BLaER1 treated with 17β-estradiol and CSF1 and Interleukin-3, amounts not matched to agents 10 nM and 100 nM (cell line): ENCODE measurements at regions not wholly inside any gene's neighbourhood (a gene's known extent, or its start where the extent isn't known, plus 50 kb on each side); places are given as distances from the start of the nearest gene placed in this dataset.

Experiments used
- H3K27ac ChIP-seq, 11 experiments: shearing (Covaris generic); formaldehyde crosslinking; 2 replicates each; pipeline ENCODE4 v1.8.1; 2022
- H3K27me3 ChIP-seq, 11 experiments: shearing (Covaris generic); formaldehyde crosslinking; 2 replicates each; pipeline ENCODE4 v1.8.1; 2022
- H3K36me3 ChIP-seq, 11 experiments: shearing (Covaris generic); formaldehyde crosslinking; 2 replicates each; pipeline ENCODE4 v1.8.1; 2022
- H3K4me1 ChIP-seq, 10 experiments: shearing (Covaris generic); formaldehyde crosslinking; 2 replicates each; pipeline ENCODE4 v1.8.1; 2022
- H3K4me2 ChIP-seq, 11 experiments: shearing (Covaris generic); formaldehyde crosslinking; 2 replicates each; pipeline ENCODE4 v1.8.1; 2022
- H3K4me3 ChIP-seq, 10 experiments: shearing (Covaris generic); formaldehyde crosslinking; 2 replicates each; pipeline ENCODE4 v1.8.1; 2022
- H3K9ac ChIP-seq, 11 experiments: shearing (Covaris generic); formaldehyde crosslinking; 2 replicates each; pipeline ENCODE4 v1.8.1; 2022
- H3K9me3 ChIP-seq, 11 experiments: shearing (Covaris generic); formaldehyde crosslinking; replicated peaks in 1 of 11; 2 replicates each; pipeline ENCODE4 v1.8.1; 2022
- H4K20me1 ChIP-seq, 11 experiments: shearing (Covaris generic); formaldehyde crosslinking; 2 replicates each; pipeline ENCODE4 v1.8.1; 2022
- Cebpa-rat ChIP-seq, 11 experiments: shearing (Covaris generic); IDR thresholded peaks; 2 replicates each; pipeline ENCODE4 v1.8.1; 2022

DNA sequence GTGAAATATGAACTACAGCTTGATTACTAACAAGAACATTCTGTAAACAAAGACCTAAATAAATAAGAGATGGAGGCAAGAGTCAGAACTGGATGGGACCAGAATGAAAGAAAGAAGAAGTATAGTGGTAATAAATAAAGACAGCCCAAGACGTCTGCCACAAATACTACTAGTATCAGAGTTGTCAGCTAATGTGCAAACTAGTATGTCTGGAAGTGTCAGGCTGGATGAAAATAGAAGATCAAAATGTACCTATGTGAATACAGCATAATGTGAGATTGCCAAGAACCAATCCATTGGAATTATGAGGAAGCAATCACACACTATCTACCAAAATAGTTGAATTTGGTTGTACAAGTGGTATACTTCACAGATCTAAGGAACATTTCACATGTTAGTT lies 353.0 kb downstream of the BTG1 start:
- Histone ChIP-seq H3K4me2 (no peak overlapping the region), H3K9me3 (no peaks in the 10 kb centered on the region), H4K20me1 (no peaks in the 10 kb centered on the region), H3K36me3 (no peaks in the 10 kb centered on the region), H3K4me1 (no peaks in the 10 kb centered on the region), H3K27me3 (no peaks in the 10 kb centered on the region), H3K4me3 (no peak overlapping the region), H3K27ac (no peak overlapping the region), H3K9ac (no peak overlapping the region)
- no peak for TF ChIP-seq Cebpa-rat (IDR thresholded peaks at IDR 0.05)

DNA sequence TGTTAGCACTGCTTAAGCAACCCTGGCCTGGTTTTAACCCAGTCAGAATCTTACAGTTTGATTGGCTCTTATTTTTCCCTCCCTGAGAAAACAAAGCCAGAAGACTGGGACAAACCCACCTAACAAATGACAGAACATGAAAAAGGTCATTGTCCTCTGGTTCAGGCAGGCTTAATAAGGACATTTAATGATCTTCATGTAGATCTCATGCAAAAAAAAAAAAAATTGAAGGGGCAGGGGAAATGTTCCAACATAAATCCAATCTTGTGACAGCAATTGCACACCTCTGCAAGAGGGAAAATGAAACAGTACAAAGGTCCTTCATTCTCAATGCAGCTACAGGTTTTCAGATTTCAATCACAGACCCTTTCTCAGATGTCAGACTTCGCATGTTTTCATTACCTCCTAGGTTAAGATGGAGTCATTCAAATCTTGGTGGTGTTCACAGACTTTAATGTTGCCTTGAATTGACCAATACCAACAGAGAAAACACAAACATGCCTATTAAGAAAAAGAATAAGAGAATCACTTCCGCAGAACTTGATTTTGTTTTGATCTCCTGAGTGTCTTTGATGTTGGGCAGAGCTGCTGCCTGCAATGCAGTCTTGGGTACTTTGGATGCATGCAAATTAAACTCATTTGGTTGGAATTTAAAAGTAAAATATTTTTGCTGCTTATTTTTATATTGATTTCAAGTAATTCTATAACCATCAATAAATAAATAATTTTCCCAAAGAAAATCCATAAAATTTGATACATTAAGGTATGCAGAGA lies 359.0 kb downstream of the BTG1 start:
- Histone ChIP-seq H3K27me3 (no peaks in the 10 kb centered on the region), H4K20me1 (no peaks in the 10 kb centered on the region), H3K4me2 (no peak overlapping the region), H3K36me3 (no peaks in the 10 kb centered on the region), H3K9ac (no peak overlapping the region), H3K9me3 (no peaks in the 10 kb centered on the region), H3K4me3 (no peak overlapping the region), H3K4me1 (no peaks in the 10 kb centered on the region), H3K27ac (no peak overlapping the region)
- no peak for TF ChIP-seq Cebpa-rat (IDR thresholded peaks at IDR 0.05)

DNA sequence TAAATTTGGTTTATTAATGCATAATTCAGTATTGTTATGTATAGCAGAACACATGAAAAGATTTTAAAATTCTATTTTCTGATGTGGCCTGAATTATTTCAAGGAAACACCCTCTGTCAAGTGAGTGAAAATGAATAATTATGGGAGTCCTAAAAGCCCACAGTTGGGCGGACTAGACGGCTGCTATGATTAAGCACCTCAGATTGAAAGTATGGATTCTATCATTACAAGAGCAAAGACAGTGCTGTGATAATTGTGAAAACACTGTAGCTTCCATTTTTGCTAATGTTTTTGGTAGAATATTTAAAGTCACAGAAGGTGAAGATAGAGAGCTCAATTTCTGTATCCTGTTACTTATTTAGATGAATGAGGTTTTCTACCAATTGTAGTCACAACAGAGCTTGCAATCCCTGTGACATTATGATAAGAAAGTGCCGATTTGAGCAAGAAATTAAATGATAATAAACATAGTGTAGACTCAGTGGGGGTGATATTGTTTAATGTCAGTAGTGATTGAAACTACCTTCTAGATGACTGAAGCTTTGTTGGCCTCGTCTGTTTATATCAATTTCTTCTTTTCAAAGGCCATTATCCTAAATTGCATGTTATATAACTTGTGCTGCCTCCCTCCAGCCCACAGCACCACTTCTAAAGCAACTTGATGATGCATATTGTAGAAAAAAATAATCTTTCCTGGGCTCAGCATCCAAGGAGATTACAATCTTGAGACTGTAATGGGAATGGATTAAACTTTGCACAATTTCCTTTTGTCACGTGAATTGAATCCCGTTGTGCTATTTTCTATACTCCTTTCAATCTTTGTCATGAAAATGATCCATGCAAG lies 359.8 kb downstream of the BTG1 start:
- no peaks in the 10 kb centered on the region for H4K20me1 ChIP-seq
- no peaks in the 10 kb centered on the region for H3K36me3 ChIP-seq
- H3K4me3 ChIP-seq, result no peak overlapping the region
- no peak for TF ChIP-seq Cebpa-rat (IDR thresholded peaks at IDR 0.05)
- no peak overlapping the region for H3K9ac ChIP-seq
- H3K9me3 ChIP-seq, result no peaks in the 10 kb centered on the region
- H3K4me2 ChIP-seq, result no peak overlapping the region
- no peak overlapping the region for H3K27ac ChIP-seq
- no peaks in the 10 kb centered on the region for H3K4me1 ChIP-seq
- no peaks in the 10 kb centered on the region for H3K27me3 ChIP-seq

DNA sequence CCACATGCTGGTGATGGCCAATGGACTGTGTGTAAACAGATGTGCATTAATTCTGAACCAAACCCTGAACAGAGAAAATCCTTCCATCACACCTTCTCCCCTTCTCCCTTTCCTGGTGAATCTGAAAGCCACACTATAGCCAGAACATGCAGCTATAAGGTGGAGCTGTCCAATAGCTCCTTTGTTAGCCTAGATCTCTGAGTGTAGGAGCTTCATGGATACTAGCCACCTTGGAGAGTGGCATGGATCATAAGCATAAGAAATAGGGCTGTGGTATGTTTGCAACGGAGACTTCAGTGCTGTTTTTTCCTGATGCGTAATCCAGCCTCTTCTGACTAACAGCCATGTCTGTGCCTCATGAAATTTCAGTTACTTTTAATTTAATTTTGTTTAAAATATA lies 364.5 kb downstream of the BTG1 start:
- Histone ChIP-seq H3K4me1 (peaks cover 0 to 26% (median 0%) of the 10 kb centered on the region in 10 experiments; a peak in 6 of 20 replicates), H3K27me3 (no peaks in the 10 kb centered on the region), H3K36me3 (no peaks in the 10 kb centered on the region), H3K9me3 (no peaks in the 10 kb centered on the region), H3K9ac (no peak overlapping the region), H4K20me1 (no peaks in the 10 kb centered on the region), H3K4me3 (no peak overlapping the region), H3K27ac (no peak overlapping the region), H3K4me2 (no peak overlapping the region)
- no peak for TF ChIP-seq Cebpa-rat (IDR thresholded peaks at IDR 0.05)

DNA sequence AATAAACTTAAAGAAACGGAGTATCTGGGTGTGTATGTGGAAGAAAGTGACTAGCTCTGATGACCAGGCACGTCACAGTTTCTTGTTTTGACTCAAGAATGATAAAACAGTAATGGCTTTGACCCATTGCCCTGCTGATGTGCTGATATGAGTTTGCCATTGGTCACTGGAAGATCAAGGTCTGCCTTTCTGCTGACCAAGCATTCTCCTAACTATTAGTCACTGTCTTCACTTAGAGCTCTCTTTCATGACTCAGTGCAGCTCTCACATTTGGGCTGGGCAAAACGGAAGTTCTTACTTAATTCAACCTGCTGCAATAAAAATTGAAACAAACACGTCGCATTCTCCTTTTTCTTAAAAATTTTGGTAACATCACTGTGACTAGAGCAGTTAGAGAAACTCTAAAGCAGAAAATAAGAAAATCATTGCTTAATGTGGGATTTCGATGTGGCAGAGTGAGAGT lies 366.7 kb downstream of the BTG1 start:
- no peak overlapping the region for H3K4me3 ChIP-seq

DNA sequence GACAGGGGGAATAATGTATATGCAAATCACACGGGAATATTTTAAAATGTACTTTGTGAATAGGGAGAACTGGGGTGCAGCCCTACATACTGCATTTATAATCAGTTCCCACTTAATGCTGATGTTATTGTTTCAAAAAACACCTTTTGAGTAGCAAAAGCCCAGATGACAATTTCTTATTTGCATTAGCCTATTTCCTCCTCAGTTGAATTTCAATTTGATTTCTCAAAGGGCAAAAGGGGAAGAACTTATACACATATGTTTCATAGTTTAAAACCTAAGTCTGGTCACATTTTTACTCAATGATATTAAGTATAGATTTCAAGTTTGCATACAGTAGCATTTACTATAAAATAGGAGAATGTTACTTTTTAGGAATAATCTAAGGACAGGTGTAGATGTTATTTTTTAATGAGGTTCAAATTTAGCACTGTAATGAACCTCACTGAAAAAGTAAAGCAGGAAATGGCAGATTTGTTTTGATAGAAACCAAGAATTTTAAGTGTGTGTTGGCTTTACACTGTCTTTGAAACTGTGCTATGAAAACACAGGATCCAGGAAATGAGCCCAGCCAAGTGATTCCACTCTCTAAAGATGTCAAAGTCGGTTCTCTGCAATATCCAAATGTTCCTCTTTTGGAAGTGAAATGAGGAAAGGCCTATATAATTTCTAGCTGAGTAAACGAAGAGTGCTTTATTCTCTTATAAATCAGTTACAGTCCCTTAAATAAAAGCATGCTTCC lies 367.4 kb downstream of the BTG1 start:
- Histone ChIP-seq H4K20me1 (no peaks in the 10 kb centered on the region), H3K4me1 (peaks cover 0 to 26% (median 0%) of the 10 kb centered on the region in 10 experiments; a peak in 6 of 20 replicates), H3K4me3 (no peak overlapping the region), H3K36me3 (no peaks in the 10 kb centered on the region), H3K27ac (peak overlapping the region in 4 of 11 experiments; percentile 36 to 78 (median 58); a peak in 7 of 22 replicates), H3K9ac (peak overlapping the region in 2 of 11 experiments; percentile 5 to 50; a peak in 1 of 22 replicates), H3K27me3 (no peaks in the 10 kb centered on the region), H3K9me3 (no peaks in the 10 kb centered on the region), H3K4me2 (peak overlapping the region in 3 of 11 experiments; percentile 45 to 61 (median 53); a peak in 6 of 22 replicates)
- TF ChIP-seq Cebpa-rat (IDR thresholded peaks at IDR 0.05), result no peak

More for the DNA sequence above, 366.7 kb downstream of the BTG1 start:
- H3K4me1 ChIP-seq, result peaks cover 0 to 26% (median 0%) of the 10 kb centered on the region in 10 experiments; a peak in 6 of 20 replicates
- H3K4me2 ChIP-seq, result peak overlapping the region in 3 of 11 experiments; percentile 45 to 61 (median 53); a peak in 6 of 22 replicates
- H3K27me3 ChIP-seq, result no peaks in the 10 kb centered on the region
- H3K36me3 ChIP-seq, result no peaks in the 10 kb centered on the region
- H3K9ac ChIP-seq, result peak overlapping the region in 1 of 11 experiments; percentile 50; a peak in 1 of 22 replicates
- no peaks in the 10 kb centered on the region for H4K20me1 ChIP-seq
- no peak for TF ChIP-seq Cebpa-rat (IDR thresholded peaks at IDR 0.05)
- H3K9me3 ChIP-seq, result no peaks in the 10 kb centered on the region
- H3K27ac ChIP-seq, result peak overlapping the region in 4 of 11 experiments; percentile 36 to 78 (median 58); a peak in 7 of 22 replicates

DNA sequence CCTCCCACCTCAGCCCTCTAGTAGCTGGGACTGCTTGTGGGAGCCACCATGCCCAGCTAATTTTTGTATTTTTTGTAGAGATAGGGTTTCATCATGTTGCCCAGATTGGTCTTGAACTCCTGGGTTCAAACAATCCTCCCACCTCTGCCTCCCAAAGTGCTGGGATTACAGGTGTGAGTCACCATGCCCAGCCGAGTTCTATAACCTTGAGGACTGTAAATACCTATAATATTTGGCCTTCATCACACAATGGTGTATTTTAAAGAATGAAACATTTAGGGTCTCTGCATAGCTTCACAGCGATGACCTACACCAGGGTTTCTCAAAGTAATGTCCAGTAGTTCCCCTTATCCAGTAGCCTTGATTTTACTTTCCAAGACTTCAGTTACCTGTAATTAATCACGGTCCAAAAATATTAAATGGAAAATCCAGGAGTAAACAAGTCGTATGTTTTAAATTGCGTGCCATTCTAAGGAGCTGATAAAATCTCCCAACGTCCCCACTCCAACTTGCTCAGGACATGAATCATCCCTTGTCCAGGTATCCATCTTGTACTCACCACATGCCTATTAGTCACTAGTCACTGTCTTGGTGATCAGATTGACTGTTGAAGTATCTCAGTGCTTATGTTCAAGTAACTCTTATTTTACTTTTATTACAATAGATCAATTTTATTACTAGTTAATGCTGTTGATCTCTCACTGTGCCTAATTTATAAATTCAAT lies 368.2 kb downstream of the BTG1 start:
- Histone ChIP-seq H3K9me3 (no peaks in the 10 kb centered on the region), H3K27ac (no peak overlapping the region), H3K9ac (no peak overlapping the region), H3K4me3 (no peak overlapping the region), H4K20me1 (no peaks in the 10 kb centered on the region), H3K4me1 (peaks cover 0 to 26% (median 0%) of the 10 kb centered on the region in 10 experiments; a peak in 6 of 20 replicates), H3K4me2 (peak overlapping the region in 2 of 11 experiments; percentile 53 to 61; a peak in 3 of 22 replicates), H3K36me3 (no peaks in the 10 kb centered on the region), H3K27me3 (no peaks in the 10 kb centered on the region)
- no peak for TF ChIP-seq Cebpa-rat (IDR thresholded peaks at IDR 0.05)

DNA sequence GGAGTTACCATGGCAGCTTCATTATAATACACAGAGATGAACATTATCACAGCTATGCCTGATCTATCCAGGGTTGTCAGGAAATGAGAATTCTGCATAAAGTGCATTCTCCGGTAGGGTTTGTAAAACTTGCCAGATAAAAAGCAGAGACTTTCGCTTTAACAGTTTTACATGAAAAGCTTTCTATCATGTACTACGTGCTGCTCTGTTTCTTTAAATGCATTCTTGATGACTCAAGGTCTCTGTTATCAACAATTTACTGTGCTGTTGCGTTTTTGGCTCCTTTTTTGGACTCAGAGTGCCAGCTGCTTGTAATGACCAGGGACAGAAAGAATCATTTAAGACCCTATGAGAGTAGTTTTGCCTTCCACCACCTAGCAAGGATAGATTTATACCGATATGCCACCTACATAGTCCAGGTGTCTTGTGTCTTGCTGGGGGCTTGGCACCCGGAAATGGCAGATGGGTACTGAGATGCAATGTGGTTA lies 371.2 kb downstream of the BTG1 start:
- Histone ChIP-seq H3K9ac (no peak overlapping the region), H4K20me1 (no peaks in the 10 kb centered on the region), H3K27me3 (no peaks in the 10 kb centered on the region), H3K27ac (no peak overlapping the region), H3K4me3 (no peak overlapping the region), H3K36me3 (no peaks in the 10 kb centered on the region), H3K9me3 (no peaks in the 10 kb centered on the region), H3K4me1 (peaks cover 0 to 24% (median 0%) of the 10 kb centered on the region in 10 experiments; a peak in 6 of 20 replicates), H3K4me2 (no peak overlapping the region)
- no peak for TF ChIP-seq Cebpa-rat (IDR thresholded peaks at IDR 0.05)
